Peyer's patch (tissue), 4 donors: ENCODE measurements at regions not wholly inside any gene's neighbourhood (a gene's known extent, or its start where the extent isn't known, plus 50 kb on each side); places are given as distances from the start of the nearest gene placed in this dataset.

Experiments used
- DNase-seq, 3 donors: peaks; one replicate each; pipeline ENCODE4 v3.0.0-alpha.2; 2017 to 2019
- H3K27ac ChIP-seq, 4 donors: fragments of 200-600 bp; sonication (generic); one replicate each; pipeline ENCODE4 v1.5.1; 2016 to 2019
- H3K27me3 ChIP-seq, 2 donors: fragments of 200-600 bp; sonication (generic); one replicate each; pipeline ENCODE4 v1.5.1; 2019
- H3K36me3 ChIP-seq, 3 donors: fragments of 200-600 bp; sonication (generic); one replicate each; pipeline ENCODE4 v1.5.1; 2016 to 2019
- H3K4me1 ChIP-seq, 4 donors: fragments of 200-600 bp; sonication (generic); one replicate each; pipeline ENCODE4 v1.5.1; 2016 to 2019
- H3K4me3 ChIP-seq, 4 donors: fragments of 200-600 bp; sonication (generic); 1 replicate in 3 of 4; 2 replicates in 1 of 4; pipeline ENCODE4 v1.5.1; 2016 to 2019; ENCODE audit warnings: mild to moderate bottlenecking in 1 of 4
- H3K9me3 ChIP-seq, 4 donors: fragments of 200-600 bp; sonication (generic); one replicate each; pipeline ENCODE4 v1.5.1; 2016 to 2019; ENCODE audit warnings: mild to moderate bottlenecking in 1 of 4
- CTCF ChIP-seq, 6 experiments: fragments of 450-650 bp in 4 of 6; fragments of 200-600 bp in 2 of 6; sonication (generic) in 1 of 6; IDR thresholded peaks; one replicate each; pipeline ENCODE4 v1.5.1; 2017 to 2019; ENCODE audit warnings: antibody characterized with exemption in 6 of 6, mild to moderate bottlenecking in 3 of 6, moderate library complexity in 1 of 6
- POLR2A ChIP-seq, 2 donors: fragments of 450-650 bp; IDR thresholded peaks; one replicate each; pipeline ENCODE4 v1.5.1; 2017; ENCODE audit warnings: antibody characterized with exemption in 2 of 2, mild to moderate bottlenecking in 2 of 2, moderate library complexity in 2 of 2

GRCh38 chr3:164230385-164231094 lies 847.8 kb downstream of the SI start:
- Histone ChIP-seq H3K27ac (no peak overlapping the region), H3K4me1 (no peaks in the 10 kb centered on the region), H3K27me3 (no peaks in the 10 kb centered on the region), H3K36me3 (no peaks in the 10 kb centered on the region), H3K4me3 (no peak overlapping the region), H3K9me3 (no peaks in the 10 kb centered on the region)
- no peak for TF ChIP-seq POLR2A (IDR thresholded peaks at IDR 0.05)
- no peak for TF ChIP-seq CTCF (IDR thresholded peaks at IDR 0.05)
- no peak for DNase-seq

- Histone ChIP-seq H3K4me1 (no peaks in the 10 kb centered on the region), H3K36me3 (no peaks in the 10 kb centered on the region), H3K27ac (no peak overlapping the region), H3K4me3 (no peak overlapping the region), H3K27me3 (no peaks in the 10 kb centered on the region), H3K9me3 (no peaks in the 10 kb centered on the region)
- no peak for DNase-seq
- TF ChIP-seq POLR2A (IDR thresholded peaks at IDR 0.05) (no peak), CTCF (IDR thresholded peaks at IDR 0.05) (no peak)
These were observed 854.2 kb downstream of the SI start for GRCh38 chr3:164224126-164224525.

GRCh38 chr3:164222197-164222596 lies 856.1 kb downstream of the SI start:
- no peak overlapping the region for H3K4me3 ChIP-seq
- no peak overlapping the region for H3K27ac ChIP-seq
- H3K4me1 ChIP-seq, result no peaks in the 10 kb centered on the region
- no peaks in the 10 kb centered on the region for H3K27me3 ChIP-seq
- TF ChIP-seq CTCF (IDR thresholded peaks at IDR 0.05), result no peak
- TF ChIP-seq POLR2A (IDR thresholded peaks at IDR 0.05), result no peak
- no peaks in the 10 kb centered on the region for H3K9me3 ChIP-seq
- no peaks in the 10 kb centered on the region for H3K36me3 ChIP-seq
- no peak for DNase-seq

- no peak for TF ChIP-seq CTCF (IDR thresholded peaks at IDR 0.05)
- no peak for TF ChIP-seq POLR2A (IDR thresholded peaks at IDR 0.05)
- H3K27ac ChIP-seq, result no peak overlapping the region
- H3K36me3 ChIP-seq, result no peaks in the 10 kb centered on the region
- H3K27me3 ChIP-seq, result no peaks in the 10 kb centered on the region
- H3K9me3 ChIP-seq, result no peaks in the 10 kb centered on the region
- H3K4me3 ChIP-seq, result no peak overlapping the region
- DNase-seq, result no peak
- H3K4me1 ChIP-seq, result no peaks in the 10 kb centered on the region
These were observed 857.0 kb downstream of the SI start for GRCh38 chr3:164221297-164221696.

GRCh38 chr3:164209363-164209762 lies 868.9 kb downstream of the SI start:
- Histone ChIP-seq H3K27me3 (no peaks in the 10 kb centered on the region), H3K4me1 (no peaks in the 10 kb centered on the region), H3K4me3 (no peak overlapping the region), H3K36me3 (no peaks in the 10 kb centered on the region), H3K9me3 (no peaks in the 10 kb centered on the region), H3K27ac (no peak overlapping the region)
- DNase-seq, result no peak
- TF ChIP-seq CTCF (IDR thresholded peaks at IDR 0.05), result no peak
- TF ChIP-seq POLR2A (IDR thresholded peaks at IDR 0.05), result no peak

- DNase-seq, result no peak
- no peaks in the 10 kb centered on the region for H3K4me1 ChIP-seq
- H3K27me3 ChIP-seq, result no peaks in the 10 kb centered on the region
- no peak for TF ChIP-seq CTCF (IDR thresholded peaks at IDR 0.05)
- no peak for TF ChIP-seq POLR2A (IDR thresholded peaks at IDR 0.05)
- no peak overlapping the region for H3K27ac ChIP-seq
- H3K36me3 ChIP-seq, result no peaks in the 10 kb centered on the region
- H3K9me3 ChIP-seq, result no peaks in the 10 kb centered on the region
- no peak overlapping the region for H3K4me3 ChIP-seq
These were observed 869.5 kb downstream of the SI start for GRCh38 chr3:164208821-164209220.
